ENCODE measurements at regions not wholly inside any gene's neighbourhood (a gene's known extent, or its start where the extent isn't known, plus 50 kb on each side); places are given as distances from the start of the nearest gene placed in this dataset.

DNA sequence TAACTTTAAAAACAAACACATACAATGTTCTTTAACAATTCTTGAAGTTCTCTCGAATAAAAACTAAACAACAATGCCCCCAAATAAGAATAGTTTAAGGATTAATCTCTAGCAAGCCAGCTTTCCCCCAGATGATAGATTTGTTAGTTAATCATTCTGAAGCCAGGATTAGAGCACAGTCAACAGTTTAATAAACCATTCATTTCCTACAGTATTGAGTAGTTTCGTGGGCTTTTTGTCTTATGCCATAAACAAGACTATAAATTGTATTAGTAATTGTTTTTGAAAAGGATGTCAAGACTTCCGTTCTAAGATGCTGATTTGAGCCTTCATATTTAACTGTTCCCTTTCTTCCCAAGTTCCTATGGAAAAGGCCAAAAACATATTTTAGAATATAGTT lies 136.6 kb downstream of the PIK3R1 start:
- no peak for DNase-seq (ENCODE audit: low spot score)

DNA sequence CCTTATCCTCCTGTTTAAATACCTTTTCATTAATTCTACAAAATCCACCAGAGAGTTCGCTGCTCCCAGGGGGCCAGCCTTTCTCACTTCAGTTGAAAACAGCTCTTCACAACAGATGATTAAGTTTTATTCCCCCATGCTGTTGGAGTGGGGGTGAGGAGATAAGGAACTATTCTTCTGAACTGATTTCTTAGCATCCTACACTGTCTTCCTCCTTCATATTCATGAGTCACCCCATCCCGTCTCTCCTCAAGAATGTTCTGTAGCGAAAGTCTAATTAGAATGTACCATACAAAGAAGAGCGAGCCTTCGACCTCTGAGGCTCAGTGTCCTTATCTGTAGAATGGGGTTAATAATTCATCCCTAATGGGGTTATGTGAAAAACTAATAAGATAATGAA lies 138.0 kb downstream of the PIK3R1 start:
- DNase-seq (ENCODE audit: low spot score) = no peak

DNA sequence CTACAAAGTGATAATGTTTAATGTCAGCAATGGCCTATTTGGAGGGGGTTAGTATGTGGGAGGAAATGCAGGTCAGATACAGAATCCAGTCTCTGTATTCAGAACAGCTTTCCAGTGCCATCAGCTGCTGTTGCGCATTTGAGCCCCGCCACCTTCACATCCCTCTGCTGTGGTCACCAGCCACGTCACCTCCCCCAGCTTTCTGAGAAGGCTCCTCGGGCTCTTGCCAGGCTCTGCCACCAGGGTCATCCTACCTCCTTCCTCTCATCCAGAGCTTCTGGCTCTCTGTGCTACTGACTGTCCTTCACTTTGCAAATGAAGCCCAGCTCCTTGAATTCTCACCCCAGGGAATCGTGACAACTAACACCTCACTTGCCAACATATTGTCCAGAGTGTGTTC lies 138.8 kb downstream of the PIK3R1 start:
- DNase-seq (ENCODE audit: low spot score) = no peak

DNA sequence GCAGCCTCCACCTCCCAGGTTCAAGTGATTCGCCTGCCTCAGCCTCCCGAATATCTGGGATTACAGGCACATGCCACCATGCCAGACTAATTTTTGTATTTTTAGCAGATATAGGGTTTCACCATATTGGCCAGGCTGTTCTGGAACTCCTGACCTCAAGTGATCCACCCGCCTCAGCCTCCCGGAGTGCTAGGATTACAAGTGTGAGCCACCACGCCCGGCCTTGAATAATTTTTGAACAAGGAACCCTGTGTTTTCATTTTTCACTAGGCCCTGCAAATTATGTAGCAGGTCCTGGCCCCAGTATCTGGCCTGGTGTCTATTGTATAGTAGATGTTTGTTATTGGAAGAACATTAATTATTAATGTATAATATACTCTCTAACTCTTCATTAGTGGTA lies 140.7 kb downstream of the PIK3R1 start:
- no peak for DNase-seq (ENCODE audit: low spot score)

DNA sequence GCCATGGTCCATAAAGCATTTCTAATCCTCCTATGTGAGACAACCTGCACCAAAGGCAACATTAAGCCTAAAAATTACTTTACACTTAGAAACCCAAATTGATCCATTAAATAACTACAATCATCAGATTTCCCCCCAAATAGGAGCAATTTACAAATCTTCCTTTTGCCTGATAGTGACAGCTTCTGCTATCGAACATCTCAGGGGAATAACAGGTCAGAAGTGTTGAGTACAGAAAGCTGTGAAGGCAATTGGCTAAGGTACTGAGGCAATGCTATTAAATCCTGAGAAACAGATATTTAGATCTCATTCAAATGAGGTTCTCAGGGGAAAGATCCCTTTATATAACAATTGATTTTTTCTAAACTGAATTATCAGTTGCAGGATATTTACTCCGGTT lies 141.1 kb downstream of the PIK3R1 start:
- no peak for DNase-seq (ENCODE audit: low spot score)

DNA sequence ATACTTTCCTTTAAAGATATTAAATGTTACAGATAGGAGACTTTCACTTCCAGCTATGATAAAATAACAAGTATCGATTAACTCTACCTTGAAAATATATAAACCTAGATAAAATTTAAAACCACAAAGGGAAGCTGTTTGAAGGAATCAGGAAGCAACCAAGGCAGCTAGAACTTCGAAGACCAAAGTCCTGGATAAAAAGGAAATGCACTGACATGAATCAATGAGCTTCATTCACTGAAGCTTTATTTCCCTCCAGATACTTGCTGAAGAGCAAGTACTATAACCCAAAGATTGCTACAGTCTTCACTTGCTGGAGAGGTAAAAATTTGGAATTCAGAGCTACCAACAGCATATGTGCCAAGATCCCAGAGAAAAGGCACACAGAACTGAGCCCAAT lies 144.1 kb downstream of the PIK3R1 start:
- no peak for DNase-seq (ENCODE audit: low spot score)

DNA sequence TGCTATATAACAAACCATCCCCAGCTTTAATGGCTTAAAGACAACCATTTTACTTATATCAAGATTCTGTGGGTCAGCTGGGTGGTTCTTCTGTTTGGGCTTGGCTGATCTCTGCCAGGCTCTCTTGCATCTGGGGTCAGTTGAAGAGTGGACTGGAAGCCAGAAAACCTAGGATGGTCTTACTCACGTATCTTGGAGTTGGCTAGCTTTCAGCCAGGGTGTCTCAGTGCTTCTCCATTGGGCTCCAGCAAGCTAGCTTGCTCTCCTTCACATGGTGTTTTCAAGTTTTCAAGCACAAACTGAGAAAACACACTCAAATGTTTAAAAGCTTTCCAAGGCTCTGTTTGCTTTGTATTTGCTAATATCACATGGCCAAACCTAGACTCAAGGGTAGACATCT lies 146.8 kb downstream of the PIK3R1 start:
- no peak for DNase-seq (ENCODE audit: low spot score)

DNA sequence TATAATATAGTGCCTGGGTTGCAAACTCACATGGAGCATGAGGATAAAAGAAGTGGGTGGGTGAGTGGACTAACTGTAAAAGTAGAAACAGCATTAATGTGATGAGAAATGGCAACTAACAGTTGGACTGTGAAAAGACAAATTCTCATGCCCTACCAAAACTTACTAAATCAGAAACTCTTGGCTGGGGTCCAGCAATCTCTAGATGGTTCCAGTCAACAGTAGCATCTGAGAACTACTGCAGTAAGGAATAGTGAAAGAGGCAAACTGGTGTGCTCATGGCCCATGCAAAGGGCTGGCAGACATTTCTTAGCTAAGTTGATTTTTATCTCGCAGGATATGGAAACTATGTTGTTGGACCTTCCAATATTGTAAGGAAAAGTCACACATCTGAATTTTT lies 150.3 kb downstream of the PIK3R1 start:
- no peak for DNase-seq (ENCODE audit: low spot score)

DNA sequence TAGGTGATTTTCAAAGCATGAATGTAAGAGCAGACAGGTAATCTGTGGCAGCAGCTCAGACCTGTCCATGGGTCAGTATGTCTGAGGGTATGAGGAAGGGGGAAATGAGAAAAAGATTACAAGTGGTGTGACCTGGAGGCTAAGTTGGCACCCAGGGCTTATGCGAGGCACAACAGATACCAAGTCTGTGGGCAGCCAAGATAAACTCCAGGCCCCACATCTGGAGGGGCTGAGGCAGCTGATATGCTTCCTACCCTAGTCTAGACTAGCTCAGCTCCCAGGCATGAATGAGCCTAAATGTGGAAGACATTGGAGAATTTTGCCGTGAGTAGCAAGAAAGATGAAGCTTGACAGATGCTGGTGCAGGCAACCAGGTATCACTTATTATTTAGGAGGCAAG lies 151.7 kb downstream of the PIK3R1 start:
- no peak for DNase-seq (ENCODE audit: low spot score)

DNA sequence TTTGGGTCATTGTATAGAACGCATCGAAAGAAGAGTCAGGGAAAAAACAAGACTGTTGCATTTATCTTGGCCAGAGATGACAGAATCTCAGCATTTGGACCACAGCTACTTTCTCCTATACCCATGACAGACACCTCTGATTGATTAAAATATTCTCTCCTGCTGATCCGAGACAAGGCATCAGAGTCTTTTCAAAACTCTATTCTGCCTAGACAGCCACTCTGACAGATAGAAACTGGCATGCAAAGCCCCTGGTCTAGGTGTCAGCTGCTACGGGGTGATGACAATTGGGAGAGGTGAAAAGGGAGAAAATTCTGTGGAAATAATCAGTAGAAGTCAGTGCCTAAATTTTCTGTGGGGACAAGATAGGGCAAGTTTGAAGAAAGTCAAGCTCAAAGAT lies 152.2 kb downstream of the PIK3R1 start:
- DNase-seq (ENCODE audit: low spot score) = no peak

DNA sequence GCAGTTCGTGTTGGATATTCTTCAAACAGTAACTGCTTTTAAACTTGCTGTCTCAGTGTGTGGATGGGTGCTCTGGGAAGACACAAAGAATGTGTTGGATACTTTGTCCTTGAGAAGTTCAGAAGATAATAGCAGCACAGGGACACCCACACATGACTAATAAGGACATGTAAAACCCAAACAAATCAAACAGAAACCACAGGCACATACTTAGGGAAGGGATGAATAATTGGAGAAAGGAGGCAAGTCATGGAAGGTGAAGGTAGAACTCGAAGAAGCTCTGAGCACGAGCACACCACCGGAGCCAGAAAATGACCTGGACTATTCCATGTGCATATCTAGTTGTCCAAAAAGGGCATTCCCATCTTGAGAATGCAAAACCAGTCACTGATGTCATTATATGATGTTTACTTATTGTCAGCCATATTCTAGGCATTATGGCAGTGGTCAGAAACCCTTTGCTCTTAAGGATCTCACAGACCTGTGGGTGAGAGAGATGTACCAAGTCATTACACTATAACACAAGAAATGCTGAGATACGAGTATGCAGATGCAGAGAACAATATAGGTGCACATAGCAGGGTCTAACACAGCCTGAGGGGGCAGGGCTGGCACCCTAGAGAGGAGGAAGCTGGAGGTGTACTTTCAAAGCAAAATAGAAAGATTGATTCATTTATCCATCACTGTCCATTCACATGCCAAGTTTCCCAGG lies 152.9 kb downstream of the PIK3R1 start:
- DNase-seq (ENCODE audit: low spot score) = no peak

DNA sequence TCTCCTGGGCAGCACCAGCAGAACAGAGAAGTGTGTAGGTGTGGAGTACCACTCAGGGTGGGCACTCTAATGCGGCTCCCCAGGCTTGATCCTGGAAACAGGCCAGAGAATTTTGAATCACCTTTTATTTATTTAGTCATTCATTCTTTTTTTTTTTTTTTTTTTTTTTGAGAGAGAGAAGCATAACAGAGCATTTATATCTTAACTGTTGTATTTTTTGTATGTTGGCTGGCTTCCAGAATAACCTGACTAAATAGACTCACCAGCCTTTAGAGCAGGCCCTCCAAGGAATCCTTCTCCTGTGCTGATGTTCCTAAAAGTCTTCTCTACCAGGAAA lies 153.4 kb downstream of the PIK3R1 start:
- DNase-seq (ENCODE audit: low spot score) = no peak

DNA sequence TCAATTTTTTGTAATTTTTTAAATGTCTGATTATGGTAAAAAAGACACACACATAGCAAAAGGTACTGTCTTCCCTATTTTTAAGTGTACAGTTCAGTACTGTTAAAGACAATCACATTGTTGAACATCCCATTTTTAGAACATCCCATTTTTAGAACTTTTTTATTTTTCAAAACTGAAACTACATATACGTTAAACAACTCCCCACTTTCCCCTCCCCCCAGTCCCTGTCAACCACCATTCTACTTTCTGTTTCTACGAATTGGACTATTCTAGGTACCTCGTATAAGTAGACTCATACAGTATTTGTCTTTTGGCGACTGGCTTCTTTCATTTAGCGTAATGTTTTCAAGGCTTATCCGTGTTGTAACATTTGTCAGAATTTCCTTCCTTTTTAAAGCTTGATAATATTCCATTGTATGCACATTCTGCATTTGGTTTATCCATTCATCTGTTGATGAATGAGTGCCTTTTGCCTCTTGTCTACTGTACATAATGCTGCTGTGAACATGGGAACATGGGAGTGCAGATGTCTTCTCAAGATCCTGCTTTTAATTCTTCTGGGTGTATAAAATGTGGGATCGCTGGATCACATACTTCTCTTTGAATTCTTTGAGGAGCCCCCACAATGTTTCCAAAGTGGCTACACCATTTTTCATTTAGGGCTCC lies 154.0 kb downstream of the PIK3R1 start:
- DNase-seq (ENCODE audit: low spot score) = no peak

DNA sequence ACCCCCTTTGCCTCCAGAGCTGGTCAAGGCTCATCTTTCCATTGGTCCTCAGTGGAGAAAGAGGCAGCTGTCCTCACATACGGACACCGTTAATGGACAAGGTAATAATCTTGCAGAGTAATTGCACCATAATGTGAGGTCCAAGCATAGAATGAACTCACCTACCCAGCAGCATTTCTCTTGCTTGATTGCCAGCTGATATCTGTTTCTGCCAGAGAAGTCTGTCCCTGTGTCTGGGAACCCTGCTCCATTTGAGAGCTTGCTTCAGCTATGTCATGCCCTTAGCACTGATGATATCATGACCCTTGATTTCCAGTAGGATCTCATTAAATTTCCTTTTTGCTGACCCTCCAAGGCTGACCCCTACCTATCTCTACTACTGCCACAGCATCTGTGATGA lies 154.6 kb downstream of the PIK3R1 start:
- DNase-seq (ENCODE audit: low spot score) = no peak

DNA sequence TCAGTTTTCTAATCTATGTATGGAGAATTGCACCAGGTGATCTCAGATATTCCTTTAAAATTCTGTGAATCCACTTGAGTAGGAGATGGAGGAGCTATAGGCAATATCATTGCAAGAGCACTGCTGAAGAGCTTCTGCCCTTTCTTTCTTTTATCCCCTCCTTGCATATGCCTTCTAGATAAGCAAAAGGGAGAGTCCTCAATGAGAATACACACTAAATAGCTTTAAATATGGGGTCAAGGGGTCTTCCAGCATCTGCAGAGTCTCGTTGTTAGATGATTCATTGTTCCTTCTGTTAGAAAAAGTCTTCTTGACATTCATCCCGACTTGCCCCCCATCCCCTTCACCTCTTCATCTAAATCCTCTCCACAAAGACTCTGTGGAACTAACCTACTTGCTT lies 156.1 kb downstream of the PIK3R1 start:
- no peak for DNase-seq (ENCODE audit: low spot score)

DNA sequence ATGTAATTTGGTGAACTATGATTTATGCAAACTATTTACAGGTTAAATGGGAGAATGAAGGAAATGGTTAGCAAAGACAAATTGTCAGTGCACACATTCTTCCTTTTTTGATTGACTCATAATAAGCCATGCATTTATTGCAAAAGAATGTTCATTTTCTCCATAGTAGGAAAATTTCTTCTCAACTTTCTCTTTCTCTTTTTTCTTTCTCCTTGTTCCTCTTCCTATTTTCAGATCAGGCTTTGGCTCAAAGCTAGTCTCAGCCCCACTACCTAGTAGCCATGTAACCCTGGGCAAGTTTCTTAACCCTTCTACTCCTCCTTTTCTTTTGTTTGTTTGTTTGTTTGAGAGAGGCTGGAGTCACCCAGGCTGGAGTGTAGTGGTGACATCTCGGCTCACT lies 156.6 kb downstream of the PIK3R1 start:
- no peak for DNase-seq (ENCODE audit: low spot score)

DNA sequence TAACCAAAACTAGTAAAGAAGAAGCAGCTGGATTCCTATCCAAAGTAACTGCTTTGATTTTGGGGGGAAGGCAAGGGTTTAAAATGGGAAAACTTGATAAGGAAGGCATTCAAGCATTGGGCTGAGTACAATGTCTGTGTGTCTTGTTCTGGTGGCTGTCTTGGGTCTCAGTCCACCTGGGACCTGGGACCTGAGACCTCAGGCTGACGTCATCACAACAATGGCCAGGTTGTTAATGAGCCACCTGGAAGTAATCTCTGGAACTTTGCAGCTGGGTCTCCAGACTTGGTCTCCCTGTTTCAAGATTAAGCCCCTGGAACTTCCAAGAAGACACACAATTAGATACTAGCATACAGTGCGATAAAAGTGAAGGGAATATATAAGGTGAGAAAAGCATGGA lies 157.5 kb downstream of the PIK3R1 start:
- DNase-seq (ENCODE audit: low spot score) = no peak

DNA sequence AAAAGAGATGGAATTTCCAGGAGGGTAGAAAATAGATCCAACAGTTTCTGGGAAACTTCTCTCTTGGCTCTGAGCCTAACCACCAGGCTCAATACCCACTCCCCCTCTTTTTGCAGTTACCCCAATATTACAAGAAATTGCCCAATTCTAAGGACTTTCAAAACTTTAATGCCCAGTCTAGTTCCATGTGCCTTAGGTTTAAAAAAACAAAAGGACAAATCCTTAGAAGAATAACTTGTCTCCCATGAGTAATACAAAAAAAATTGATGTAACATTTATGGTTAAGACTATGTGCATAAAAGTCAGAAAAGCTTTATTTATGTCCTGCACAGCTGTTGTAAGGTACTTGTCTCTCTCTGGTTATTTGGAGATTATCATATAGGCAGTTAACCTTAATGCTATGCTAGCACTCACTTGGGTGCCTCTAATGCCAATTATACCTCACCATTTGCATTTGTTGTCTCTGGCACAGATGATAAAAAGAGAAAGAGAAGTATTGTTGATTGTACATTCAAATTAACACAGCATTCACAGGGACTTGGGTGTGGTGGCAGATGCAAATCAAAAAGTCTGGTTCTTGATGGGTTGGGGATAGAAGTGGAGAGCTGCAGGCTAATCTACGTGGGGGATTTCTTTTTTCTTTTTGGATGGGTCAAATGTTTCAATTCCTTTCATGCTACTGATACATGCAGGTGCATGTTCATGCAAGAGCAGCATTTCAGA lies 159.4 kb downstream of the PIK3R1 start:
- no peak for DNase-seq (ENCODE audit: low spot score)

DNA sequence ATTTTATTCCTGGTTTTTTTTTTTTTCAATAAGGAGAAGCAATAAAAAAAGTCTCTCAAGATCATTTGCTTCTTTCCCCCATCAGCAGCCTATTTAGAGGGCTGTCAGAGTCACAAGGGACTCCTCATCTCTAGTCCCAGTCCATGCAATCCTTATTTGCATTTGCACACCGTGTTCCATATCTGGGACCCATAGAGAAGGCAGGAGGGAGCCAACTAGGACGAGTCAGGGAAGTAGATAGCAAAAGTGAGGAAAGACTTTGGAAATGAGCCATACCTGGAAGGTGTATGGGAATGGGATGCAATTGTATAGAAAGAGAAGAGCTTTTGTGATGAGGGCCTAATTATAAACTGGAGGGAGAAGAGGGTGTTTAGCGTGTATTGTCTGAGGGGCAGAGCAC lies 160.0 kb downstream of the PIK3R1 start:
- DNase-seq (ENCODE audit: low spot score) = no peak

DNA sequence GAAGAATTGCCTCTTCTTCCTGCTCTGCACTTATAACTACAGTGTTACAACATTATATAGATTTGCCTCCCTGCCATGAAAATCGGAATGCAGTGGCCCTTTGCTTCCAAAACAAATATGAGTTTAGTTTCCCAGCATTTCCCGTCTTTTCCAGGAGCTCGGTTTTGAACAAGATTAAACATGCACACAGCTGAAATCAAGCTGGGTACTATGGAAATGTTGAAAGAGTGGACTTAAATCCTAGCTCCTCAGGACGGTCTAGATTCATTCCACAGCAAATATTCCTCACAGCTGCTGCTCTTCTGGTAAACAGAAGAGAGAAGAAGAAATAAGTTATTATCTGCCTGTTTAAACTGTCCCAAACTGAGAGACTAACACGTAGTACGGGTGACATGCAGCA lies 161.4 kb downstream of the PIK3R1 start:
- DNase-seq (ENCODE audit: low spot score) = no peak

DNA sequence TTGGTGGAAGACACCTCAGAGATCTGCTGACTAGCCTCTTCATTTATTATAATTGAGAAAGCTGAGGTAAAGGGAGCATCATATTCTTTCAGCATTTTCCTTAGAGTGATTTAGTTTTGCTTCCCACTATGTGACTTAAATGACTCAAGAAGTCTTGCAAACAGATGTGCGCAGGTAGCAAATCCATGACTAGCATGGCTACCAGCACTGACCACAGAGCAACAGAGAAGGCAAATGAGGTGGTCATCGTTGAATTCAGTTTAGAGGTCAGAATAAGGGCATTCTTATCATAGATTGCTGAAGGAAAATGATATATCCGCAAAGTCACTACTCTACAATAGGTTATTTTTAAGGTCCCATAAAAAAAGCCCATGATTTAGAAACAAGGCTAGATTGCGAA lies 162.2 kb downstream of the PIK3R1 start:
- DNase-seq (ENCODE audit: low spot score) = no peak

DNA sequence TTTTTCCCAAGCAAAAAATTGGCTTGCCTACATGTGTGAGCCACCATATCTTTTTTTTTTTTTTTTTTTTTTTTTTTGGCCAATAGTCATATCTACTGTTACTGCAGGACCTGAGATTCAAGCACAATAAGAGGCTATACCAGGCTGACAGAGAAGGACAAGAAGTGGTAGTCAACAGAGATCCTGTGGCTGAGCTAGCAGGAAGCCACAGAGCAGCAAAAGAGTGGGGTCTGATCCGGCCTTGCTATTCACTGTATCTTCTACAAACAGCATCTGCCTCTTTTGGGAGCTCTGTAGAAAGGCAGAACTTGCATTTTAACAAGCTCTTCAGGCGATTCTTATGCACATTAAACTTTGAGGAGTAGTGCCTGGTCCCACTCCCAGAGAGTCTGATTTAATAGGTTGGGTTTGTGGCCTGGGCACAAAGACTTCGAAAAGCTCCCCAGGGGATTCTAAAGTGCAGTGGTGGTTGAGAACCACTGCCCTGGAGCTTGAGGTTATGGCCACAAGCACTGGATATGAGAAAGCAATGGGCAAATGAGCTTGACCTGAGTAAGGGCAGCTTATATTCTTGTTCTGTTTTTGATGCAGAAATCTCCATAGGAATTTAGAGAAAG lies 162.8 kb downstream of the PIK3R1 start:
- no peak for DNase-seq (ENCODE audit: low spot score)

Data from D341Med (cell line).